Hepatocyte (in vitro differentiated cells): ENCODE measurements at regions not wholly inside any gene's neighbourhood (a gene's known extent, or its start where the extent isn't known, plus 50 kb on each side); places are given as distances from the start of the nearest gene placed in this dataset.

ENCODE experiments used
- CTCF ChIP-seq: fragments of 200-600 bp; sonication (generic); IDR thresholded peaks from 2 replicates; pipeline ENCODE4 v1.5.1; 2016; ENCODE audit warnings: antibody characterized with exemption, mild to moderate bottlenecking; ENCODE audit not compliant: poor library complexity
- EZH2 ChIP-seq: fragments of 200-600 bp; sonication (generic); IDR thresholded peaks from 2 replicates; pipeline ENCODE4 v1.6.1; 2016; ENCODE audit warnings: antibody characterized with exemption, mild to moderate bottlenecking, borderline replicate concordance
- EZH2phosphoT487 ChIP-seq: fragments of 200-600 bp; sonication (generic); IDR thresholded peaks from one replicate; pipeline ENCODE4 v1.6.1; 2018; ENCODE audit warnings: antibody characterized with exemption, mild to moderate bottlenecking, low read depth, moderate library complexity; ENCODE audit not compliant: unreplicated experiment, severe bottlenecking

DNA sequence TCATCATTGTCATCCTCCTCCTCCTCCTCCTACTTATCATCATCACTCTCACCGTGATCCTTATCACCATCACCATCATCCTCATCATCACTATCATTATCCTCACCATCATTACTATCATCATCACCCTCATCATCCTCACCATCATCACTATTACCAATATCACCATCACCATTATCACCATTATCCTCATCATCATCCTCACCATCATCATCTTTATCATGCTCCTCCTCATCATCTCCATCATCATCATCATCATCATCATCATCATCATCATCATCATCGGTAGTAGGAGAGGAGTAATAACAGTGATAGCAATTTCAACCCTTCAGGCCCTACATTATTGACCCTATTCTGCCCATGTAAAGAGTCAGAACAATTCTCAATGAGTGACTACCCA is 345.9 kb upstream of the ZNF32 start:
- TF ChIP-seq CTCF: no peak
- TF ChIP-seq EZH2: no peak
- TF ChIP-seq EZH2phosphoT487: no peak
